Esophagus squamous epithelium (tissue), 5 donors: ENCODE measurements at regions not wholly inside any gene's neighbourhood (a gene's known extent, or its start where the extent isn't known, plus 50 kb on each side); places are given as distances from the start of the nearest gene placed in this dataset.

ENCODE experiments used
- DNase-seq: peaks from one replicate; lab custom pipeline; 2025; lab: John Stamatoyannopoulos, UW
- H3K27ac ChIP-seq, 4 donors: fragments of 200-600 bp; sonication (generic); one replicate each; pipeline ENCODE4 v1.5.1; 2016 to 2019; ENCODE audit warnings: mild to moderate bottlenecking in 1 of 4
- H3K27me3 ChIP-seq, 4 donors: fragments of 200-600 bp; sonication (generic); 1 replicate in 3 of 4; 2 replicates in 1 of 4; pipeline versions ENCODE4 v1.5.1 to v1.6.0; 2017 to 2021; ENCODE audit warnings: antibody characterized with exemption in 1 of 4
- H3K36me3 ChIP-seq, 3 donors: fragments of 200-600 bp; sonication (generic); one replicate each; pipeline ENCODE4 v1.5.1; 2016 to 2019
- H3K4me1 ChIP-seq, 3 donors: fragments of 200-600 bp; sonication (generic); one replicate each; pipeline ENCODE4 v1.5.1; 2017 to 2019
- H3K4me3 ChIP-seq, 4 donors: fragments of 200-600 bp; sonication (generic); 1 replicate in 3 of 4; 2 replicates in 1 of 4; pipeline ENCODE4 v1.5.1; 2016 to 2019; ENCODE audit warnings: mild to moderate bottlenecking in 2 of 4, moderate library complexity in 1 of 4
- H3K9me3 ChIP-seq, 3 donors: fragments of 200-600 bp; sonication (generic); one replicate each; pipeline ENCODE4 v1.5.1; 2016 to 2019
- POLR2A ChIP-seq, 4 donors: fragments of 450-650 bp; IDR thresholded peaks; one replicate each; pipeline ENCODE4 v1.6.1; 2017; ENCODE audit warnings: antibody characterized with exemption in 4 of 4, mild to moderate bottlenecking in 4 of 4, moderate library complexity in 3 of 4
- WGBS, 2 donors: methylation state at CpG; one replicate each; pipeline ENCODE4 v1.1.5; 2018; 5-methylcytosine and 5-hydroxymethylcytosine counted together
- intact Hi-C: fragments of 100-400 bp; cut with DNase I; formaldehyde crosslinking; loops from one replicate; pipeline ENCODE4 v1.15.0; 2022
- TF ChIP-seq, protein P1 (sequence below), 6 experiments: fragments of 450-650 bp in 4 of 6; fragments of 200-600 bp in 2 of 6; sonication (generic) in 2 of 6; IDR thresholded peaks; one replicate each; pipeline ENCODE4 v1.5.1; 2016 to 2019; ENCODE audit warnings: antibody characterized with exemption in 6 of 6, mild to moderate bottlenecking in 4 of 6, moderate library complexity in 4 of 6
- donor health status: DM: yes; HTN: yes; CAD: no.

DNA sequence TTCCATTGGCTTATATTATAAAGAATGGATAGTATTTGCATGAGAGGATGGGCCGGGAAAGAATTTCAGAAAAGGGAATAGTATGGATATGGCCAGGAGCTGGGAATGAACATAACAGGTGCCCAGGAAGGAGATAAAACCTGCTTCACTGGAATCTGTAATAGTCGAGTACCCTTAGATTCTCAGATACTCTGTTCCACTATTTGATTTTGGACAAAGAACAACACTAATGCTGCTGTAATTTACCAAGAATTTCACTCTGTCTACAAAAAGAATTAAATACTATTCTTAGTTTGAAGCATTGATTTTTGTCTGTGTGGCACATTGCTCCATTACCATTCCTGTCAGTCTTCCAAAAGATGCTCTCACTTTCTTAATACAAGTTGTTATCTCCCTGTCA, 718.2 kb upstream of the LRRN3 start:
- WGBS, 2 donors = 66 to 70% methylated on average over 2 of the region's 2 CpGs

DNA sequence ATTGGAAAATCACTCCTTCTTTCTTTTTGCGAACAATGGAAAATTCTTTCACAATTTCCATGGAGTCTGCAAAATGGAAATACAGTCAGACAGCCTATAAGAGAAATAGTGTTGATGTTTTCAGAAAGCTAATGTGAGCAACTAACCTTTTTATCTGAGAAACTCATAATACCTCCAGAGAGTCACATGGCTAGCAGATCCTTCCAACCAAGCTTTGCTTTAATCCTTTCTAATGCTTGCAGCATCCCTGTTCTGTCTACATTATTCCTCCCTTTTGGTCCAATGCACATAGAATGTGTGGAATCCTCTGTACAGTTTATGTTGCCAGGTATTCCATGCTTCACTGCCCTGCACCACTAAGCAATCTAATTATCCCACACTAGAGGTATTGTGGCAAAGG, 717.5 kb upstream of the LRRN3 start:
- no peak for DNase-seq
- Histone ChIP-seq H3K4me1 (no peaks in the 10 kb centered on the region), H3K36me3 (no peaks in the 10 kb centered on the region), H3K27me3 (no peaks in the 10 kb centered on the region), H3K4me3 (no peak overlapping the region), H3K9me3 (no peaks in the 10 kb centered on the region), H3K27ac (no peak overlapping the region)
- WGBS, 2 donors = 63 to 67% methylated on average over 1 of the region's 1 CpG
- intact Hi-C loops = no loop called here
- TF ChIP-seq, protein P1, sequence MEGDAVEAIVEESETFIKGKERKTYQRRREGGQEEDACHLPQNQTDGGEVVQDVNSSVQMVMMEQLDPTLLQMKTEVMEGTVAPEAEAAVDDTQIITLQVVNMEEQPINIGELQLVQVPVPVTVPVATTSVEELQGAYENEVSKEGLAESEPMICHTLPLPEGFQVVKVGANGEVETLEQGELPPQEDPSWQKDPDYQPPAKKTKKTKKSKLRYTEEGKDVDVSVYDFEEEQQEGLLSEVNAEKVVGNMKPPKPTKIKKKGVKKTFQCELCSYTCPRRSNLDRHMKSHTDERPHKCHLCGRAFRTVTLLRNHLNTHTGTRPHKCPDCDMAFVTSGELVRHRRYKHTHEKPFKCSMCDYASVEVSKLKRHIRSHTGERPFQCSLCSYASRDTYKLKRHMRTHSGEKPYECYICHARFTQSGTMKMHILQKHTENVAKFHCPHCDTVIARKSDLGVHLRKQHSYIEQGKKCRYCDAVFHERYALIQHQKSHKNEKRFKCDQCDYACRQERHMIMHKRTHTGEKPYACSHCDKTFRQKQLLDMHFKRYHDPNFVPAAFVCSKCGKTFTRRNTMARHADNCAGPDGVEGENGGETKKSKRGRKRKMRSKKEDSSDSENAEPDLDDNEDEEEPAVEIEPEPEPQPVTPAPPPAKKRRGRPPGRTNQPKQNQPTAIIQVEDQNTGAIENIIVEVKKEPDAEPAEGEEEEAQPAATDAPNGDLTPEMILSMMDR (IDR thresholded peaks at IDR 0.05) = no peak
- no peak for TF ChIP-seq POLR2A (IDR thresholded peaks at IDR 0.05)

More for the DNA sequence above, 718.2 kb upstream of the LRRN3 start:
- intact Hi-C loops = no loop called here
- Histone ChIP-seq H3K36me3 (no peaks in the 10 kb centered on the region), H3K27me3 (no peaks in the 10 kb centered on the region), H3K9me3 (no peaks in the 10 kb centered on the region), H3K4me1 (no peaks in the 10 kb centered on the region), H3K27ac (no peak overlapping the region), H3K4me3 (no peak overlapping the region)
- no peak for TF ChIP-seq POLR2A (IDR thresholded peaks at IDR 0.05)
- TF ChIP-seq, protein P1 (IDR thresholded peaks at IDR 0.05) = no peak
- DNase-seq = no peak

DNA sequence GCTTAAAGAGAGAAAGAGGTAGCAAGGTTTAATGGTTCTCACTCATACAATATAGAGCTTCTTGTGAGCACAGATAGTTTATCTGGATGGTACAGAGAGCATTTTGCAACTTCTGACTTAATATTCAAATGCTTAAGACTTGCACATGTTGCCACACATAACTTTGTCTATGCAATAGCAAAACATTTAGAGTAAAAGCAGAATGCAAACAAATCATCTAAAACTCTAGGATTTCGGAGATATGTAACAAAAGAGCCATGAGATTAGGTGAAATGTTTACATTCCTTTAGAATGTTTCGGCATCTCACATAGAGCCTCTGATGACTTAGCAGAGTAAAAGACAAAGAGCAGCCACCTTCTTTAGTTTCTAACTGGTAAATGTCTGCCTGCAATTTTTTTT, 717.1 kb upstream of the LRRN3 start:
- no peak for DNase-seq
- intact Hi-C loops = no loop called here
- Histone ChIP-seq H3K9me3 (no peaks in the 10 kb centered on the region), H3K27me3 (no peaks in the 10 kb centered on the region), H3K27ac (no peak overlapping the region), H3K4me1 (no peaks in the 10 kb centered on the region), H3K36me3 (no peaks in the 10 kb centered on the region), H3K4me3 (no peak overlapping the region)
- WGBS, 2 donors = 56 to 66% methylated on average over 2 of the region's 2 CpGs
- TF ChIP-seq POLR2A (IDR thresholded peaks at IDR 0.05) = no peak
- TF ChIP-seq, protein P1 (IDR thresholded peaks at IDR 0.05) = no peak

DNA sequence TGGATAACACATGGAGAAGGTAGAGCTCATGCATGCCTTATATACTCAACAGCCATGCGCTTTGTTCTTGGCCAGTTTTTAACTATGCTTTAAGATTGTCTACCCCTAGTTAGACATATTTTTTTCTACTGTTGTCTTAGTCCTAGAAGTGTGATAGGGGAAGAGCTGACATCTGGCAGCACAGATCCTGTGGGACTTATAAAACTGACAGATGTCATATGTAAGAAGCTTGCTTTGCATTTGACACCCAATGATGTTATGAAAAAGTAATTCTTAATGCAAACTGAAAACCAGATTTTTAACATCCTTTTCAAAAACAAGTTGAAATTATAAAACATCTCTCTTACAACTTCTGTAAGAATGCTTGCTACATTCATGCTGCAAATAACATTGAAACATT, 715.9 kb upstream of the LRRN3 start:
- no peaks in the 10 kb centered on the region for H3K27me3 ChIP-seq
- no peak for DNase-seq
- H3K4me3 ChIP-seq = no peak overlapping the region
- intact Hi-C loops = no loop called here
- no peaks in the 10 kb centered on the region for H3K36me3 ChIP-seq
- 100% methylated on average over 1 of the region's 1 CpG for WGBS, 2 donors
- H3K4me1 ChIP-seq = no peaks in the 10 kb centered on the region
- no peak overlapping the region for H3K27ac ChIP-seq
- TF ChIP-seq, protein P1 (IDR thresholded peaks at IDR 0.05) = no peak
- TF ChIP-seq POLR2A (IDR thresholded peaks at IDR 0.05) = no peak
- H3K9me3 ChIP-seq = no peaks in the 10 kb centered on the region

DNA sequence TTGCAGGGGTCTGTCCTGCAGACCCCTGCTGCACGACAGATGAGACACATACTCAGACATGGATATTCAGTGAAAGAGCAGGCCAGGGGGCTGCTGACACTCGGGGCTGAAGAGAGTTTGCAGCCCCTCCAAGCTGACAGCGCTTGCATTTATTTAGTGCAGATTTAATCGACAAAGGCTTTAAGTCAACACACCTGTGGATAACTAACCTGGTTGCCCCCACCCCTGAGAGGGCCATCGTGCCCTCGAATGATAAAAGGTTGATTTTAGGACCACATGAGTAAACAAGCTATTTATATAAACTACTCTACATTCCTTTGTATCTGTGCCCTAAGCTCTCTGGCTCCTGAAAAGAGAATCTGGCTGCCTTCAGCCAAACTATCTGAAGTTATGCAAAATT, 708.2 kb upstream of the LRRN3 start:
- Histone ChIP-seq H3K36me3 (no peaks in the 10 kb centered on the region), H3K4me1 (no peaks in the 10 kb centered on the region), H3K9me3 (no peaks in the 10 kb centered on the region), H3K27me3 (no peaks in the 10 kb centered on the region), H3K27ac (no peak overlapping the region), H3K4me3 (no peak overlapping the region)
- intact Hi-C loops = no loop called here
- WGBS, 2 donors = 49 to 57% methylated on average over 6 of the region's 6 CpGs
- DNase-seq = no peak
- TF ChIP-seq, protein P1 (IDR thresholded peaks at IDR 0.05) = no peak
- TF ChIP-seq POLR2A (IDR thresholded peaks at IDR 0.05) = no peak
